CD4-positive, CD25-positive, alpha-beta regulatory T cell (primary cell): ENCODE measurements at regions not wholly inside any gene's neighbourhood (a gene's known extent, or its start where the extent isn't known, plus 50 kb on each side); places are given as distances from the start of the nearest gene placed in this dataset.
A peak's percentile ranks its signal among the peaks of the same experiment; 100 is the strongest.

Experiments
- ATAC-seq, 2 donors: fragments of 150-1000 bp; cut with Tn5 transposase; one replicate each; pipeline ENCODE4 v1.10.0; 2021; ENCODE audit warnings: low read depth in 2 of 2, moderate number of reproducible peaks in 2 of 2, moderate library complexity in 1 of 2
- DNase-seq, 3 donors: peaks; one replicate each; pipeline versions ENCODE4 v3.0.0 to v3.0.0-alpha.2; 2012 to 2022; ENCODE audit warnings: mixed read lengths in 1 of 3
- H3K27ac ChIP-seq: one replicate; pipeline ENCODE4 v1.7.0; 2013; ENCODE audit warnings: mild to moderate bottlenecking, low read length; ENCODE audit not compliant: insufficient read depth, poor library complexity, severe bottlenecking
- H3K27me3 ChIP-seq: one replicate; pipeline ENCODE4 v1.7.0; 2013; ENCODE audit warnings: low read length; ENCODE audit not compliant: control insufficient read depth, insufficient read depth
- H3K36me3 ChIP-seq: one replicate; pipeline ENCODE4 v1.7.0; 2013; ENCODE audit warnings: mild to moderate bottlenecking, low read length, moderate library complexity; ENCODE audit not compliant: control insufficient read depth, insufficient read depth
- H3K4me1 ChIP-seq: 2 replicates; pipeline ENCODE4 v1.7.0; 2013; ENCODE audit warnings: mild to moderate bottlenecking, low read length; ENCODE audit not compliant: insufficient read depth, control insufficient read depth, poor library complexity, severe bottlenecking
- H3K4me3 ChIP-seq: one replicate; pipeline ENCODE4 v1.7.0; 2013; ENCODE audit warnings: low read depth, mild to moderate bottlenecking, low read length, moderate library complexity
- H3K9me3 ChIP-seq, 2 experiments: 1 replicate in 1 of 2; 2 replicates in 1 of 2; pipeline ENCODE4 v1.7.0; 2013; ENCODE audit warnings: low read length in 2 of 2, mild to moderate bottlenecking in 1 of 2, moderate library complexity in 1 of 2; ENCODE audit not compliant: control insufficient read depth in 2 of 2
- H3K27ac Mint-ChIP-seq, 3 donors: one replicate each; pipeline ENCODE4 v1.8.0; 2020 to 2022; ENCODE audit warnings: mild to moderate bottlenecking in 3 of 3, mixed read lengths in 3 of 3, moderate library complexity in 2 of 3
- H3K27me3 Mint-ChIP-seq: one replicate; pipeline ENCODE4 v1.8.0; 2022; ENCODE audit warnings: mild to moderate bottlenecking, mixed read lengths
- H3K36me3 Mint-ChIP-seq: one replicate; pipeline ENCODE4 v1.8.0; 2020; ENCODE audit warnings: mixed read lengths
- H3K4me1 Mint-ChIP-seq, 4 donors: one replicate each; pipeline ENCODE4 v1.8.0; 2020 to 2022; ENCODE audit warnings: mixed read lengths in 4 of 4, mild to moderate bottlenecking in 1 of 4
- H3K4me3 Mint-ChIP-seq, 4 donors: one replicate each; pipeline ENCODE4 v1.8.0; 2020 to 2022; ENCODE audit warnings: mild to moderate bottlenecking in 4 of 4, mixed read lengths in 4 of 4, moderate library complexity in 3 of 4
- H3K9me3 Mint-ChIP-seq, 7 donors: one replicate each; pipeline ENCODE4 v1.8.0; 2020 to 2022; ENCODE audit warnings: mixed read lengths in 7 of 7, mild to moderate bottlenecking in 3 of 7, moderate library complexity in 2 of 7

GRCh38 chr2:82098617-82099016 is 1794.1 kb upstream of the LRRTM1 start:
- H3K27ac ChIP-seq: no peak overlapping the region
- Mint-ChIP-seq H3K27me3 (no peaks in the 10 kb centered on the region), H3K4me3 (no peak overlapping the region), H3K9me3 (peaks cover 0 to 16% (median 6%) of the 10 kb centered on the region in 7 donors), H3K4me1 (no peaks in the 10 kb centered on the region), H3K27ac (no peak overlapping the region), H3K36me3 (no peaks in the 10 kb centered on the region)
- no peaks in the 10 kb centered on the region for H3K27me3 ChIP-seq
- no peaks in the 10 kb centered on the region for H3K4me1 ChIP-seq
- ATAC-seq (no peak), DNase-seq (no peak)
- H3K4me3 ChIP-seq: no peak overlapping the region
- H3K36me3 ChIP-seq: no peaks in the 10 kb centered on the region
- H3K9me3 ChIP-seq: no peaks in the 10 kb centered on the region

- Mint-ChIP-seq H3K36me3 (no peaks in the 10 kb centered on the region), H3K4me3 (no peak overlapping the region), H3K27ac (no peak overlapping the region), H3K4me1 (no peaks in the 10 kb centered on the region), H3K9me3 (peaks cover 2 to 34% (median 9%) of the 10 kb centered on the region in 7 donors), H3K27me3 (no peaks in the 10 kb centered on the region)
- no peak for DNase-seq
- no peak for ATAC-seq
- H3K36me3 ChIP-seq: no peaks in the 10 kb centered on the region
- H3K4me1 ChIP-seq: no peaks in the 10 kb centered on the region
- no peak overlapping the region for H3K27ac ChIP-seq
- H3K9me3 ChIP-seq: no peaks in the 10 kb centered on the region
- no peak overlapping the region for H3K4me3 ChIP-seq
- H3K27me3 ChIP-seq: no peaks in the 10 kb centered on the region
These were observed 1785.0 kb upstream of the LRRTM1 start for GRCh38 chr2:82089518-82089917.

GRCh38 chr2:82084679-82085392 is 1780.3 kb upstream of the LRRTM1 start:
- H3K27me3 ChIP-seq: no peaks in the 10 kb centered on the region
- ATAC-seq: no peak
- no peaks in the 10 kb centered on the region for H3K4me1 ChIP-seq
- Mint-ChIP-seq H3K9me3 (peaks cover 2 to 39% (median 9%) of the 10 kb centered on the region in 7 donors), H3K27ac (peak overlapping the region in 1 of 3 donors; percentile 27), H3K4me3 (no peak overlapping the region), H3K4me1 (no peaks in the 10 kb centered on the region), H3K36me3 (no peaks in the 10 kb centered on the region), H3K27me3 (no peaks in the 10 kb centered on the region)
- H3K36me3 ChIP-seq: no peaks in the 10 kb centered on the region
- H3K4me3 ChIP-seq: no peak overlapping the region
- no peak for DNase-seq
- H3K9me3 ChIP-seq: no peaks in the 10 kb centered on the region
- H3K27ac ChIP-seq: no peak overlapping the region

GRCh38 chr2:82075875-82076274 is 1771.3 kb upstream of the LRRTM1 start:
- H3K36me3 ChIP-seq: no peaks in the 10 kb centered on the region
- DNase-seq (no peak), ATAC-seq (no peak)
- peaks cover 2 to 25% (median 3%) of the 10 kb centered on the region in 7 donors for H3K9me3 Mint-ChIP-seq
- no peak overlapping the region for H3K27ac Mint-ChIP-seq
- H3K4me1 Mint-ChIP-seq: no peaks in the 10 kb centered on the region
- no peak overlapping the region for H3K4me3 ChIP-seq
- no peak overlapping the region for H3K27ac ChIP-seq
- H3K4me1 ChIP-seq: no peaks in the 10 kb centered on the region
- H3K27me3 ChIP-seq: no peaks in the 10 kb centered on the region
- H3K36me3 Mint-ChIP-seq: no peaks in the 10 kb centered on the region
- no peak overlapping the region for H3K4me3 Mint-ChIP-seq
- no peaks in the 10 kb centered on the region for H3K27me3 Mint-ChIP-seq
- H3K9me3 ChIP-seq: no peaks in the 10 kb centered on the region

- Histone ChIP-seq H3K27ac (no peak overlapping the region), H3K9me3 (peaks cover 3 to 7% of the 10 kb centered on the region in 2 experiments), H3K4me1 (no peaks in the 10 kb centered on the region), H3K4me3 (no peak overlapping the region), H3K27me3 (no peaks in the 10 kb centered on the region), H3K36me3 (no peaks in the 10 kb centered on the region)
- H3K9me3 Mint-ChIP-seq: peaks cover 1 to 23% (median 4%) of the 10 kb centered on the region in 7 donors
- no peak overlapping the region for H3K27ac Mint-ChIP-seq
- no peaks in the 10 kb centered on the region for H3K36me3 Mint-ChIP-seq
- DNase-seq (no peak), ATAC-seq (no peak)
- H3K4me1 Mint-ChIP-seq: no peaks in the 10 kb centered on the region
- H3K4me3 Mint-ChIP-seq: no peak overlapping the region
- no peaks in the 10 kb centered on the region for H3K27me3 Mint-ChIP-seq
These were observed 1757.9 kb upstream of the LRRTM1 start for GRCh38 chr2:82062463-82062862.

- Histone ChIP-seq H3K27me3 (no peaks in the 10 kb centered on the region), H3K36me3 (no peaks in the 10 kb centered on the region), H3K4me1 (no peaks in the 10 kb centered on the region), H3K9me3 (peaks cover 0 to 5% of the 10 kb centered on the region in 2 experiments), H3K4me3 (no peak overlapping the region), H3K27ac (no peak overlapping the region)
- H3K4me1 Mint-ChIP-seq: no peaks in the 10 kb centered on the region
- H3K27ac Mint-ChIP-seq: no peak overlapping the region
- H3K4me3 Mint-ChIP-seq: no peak overlapping the region
- DNase-seq (no peak), ATAC-seq (no peak)
- H3K9me3 Mint-ChIP-seq: peaks cover 0 to 20% (median 6%) of the 10 kb centered on the region in 7 donors
- H3K36me3 Mint-ChIP-seq: no peaks in the 10 kb centered on the region
- no peaks in the 10 kb centered on the region for H3K27me3 Mint-ChIP-seq
These were observed 1751.3 kb upstream of the LRRTM1 start for GRCh38 chr2:82055846-82056245.

- H3K9me3 ChIP-seq: peaks cover 0 to 13% of the 10 kb centered on the region in 2 experiments
- no peak overlapping the region for H3K4me3 ChIP-seq
- no peak for DNase-seq
- no peaks in the 10 kb centered on the region for H3K36me3 Mint-ChIP-seq
- H3K27ac Mint-ChIP-seq: no peak overlapping the region
- no peak overlapping the region for H3K27ac ChIP-seq
- no peak overlapping the region for H3K4me3 Mint-ChIP-seq
- H3K27me3 ChIP-seq: no peaks in the 10 kb centered on the region
- H3K27me3 Mint-ChIP-seq: no peaks in the 10 kb centered on the region
- H3K9me3 Mint-ChIP-seq: peaks cover 3 to 29% (median 12%) of the 10 kb centered on the region in 7 donors
- H3K4me1 ChIP-seq: no peaks in the 10 kb centered on the region
- H3K4me1 Mint-ChIP-seq: no peaks in the 10 kb centered on the region
- ATAC-seq: no peak
- H3K36me3 ChIP-seq: no peaks in the 10 kb centered on the region
These were observed 1739.3 kb upstream of the LRRTM1 start for GRCh38 chr2:82043867-82044266.

- no peak for DNase-seq
- no peak for ATAC-seq
- Histone ChIP-seq H3K27ac (no peak overlapping the region), H3K4me3 (no peak overlapping the region), H3K4me1 (no peaks in the 10 kb centered on the region), H3K9me3 (peaks cover 6 to 21% of the 10 kb centered on the region in 2 experiments), H3K27me3 (no peaks in the 10 kb centered on the region), H3K36me3 (no peaks in the 10 kb centered on the region)
- Mint-ChIP-seq H3K36me3 (no peaks in the 10 kb centered on the region), H3K27me3 (no peaks in the 10 kb centered on the region), H3K27ac (no peak overlapping the region), H3K4me3 (no peak overlapping the region), H3K9me3 (peaks cover 0 to 41% (median 12%) of the 10 kb centered on the region in 7 donors), H3K4me1 (no peaks in the 10 kb centered on the region)
These were observed 1723.5 kb upstream of the LRRTM1 start for GRCh38 chr2:82027921-82028615.
